Right ventricle myocardium superior (tissue), 1 donor: ENCODE measurements at regions not wholly inside any gene's neighbourhood (a gene's known extent, or its start where the extent isn't known, plus 50 kb on each side); places are given as distances from the start of the nearest gene placed in this dataset.

Experiments
- ATAC-seq: fragments of 200-7000 bp; cut with Tn5 transposase; one replicate; pipeline ENCODE4 v1.9.1; 2020; ENCODE audit warnings: mild to moderate bottlenecking; ENCODE audit not compliant: poor library complexity
- DNase-seq: peaks from one replicate; pipeline ENCODE4 v3.0.0-alpha.2; 2020
- intact Hi-C: fragments of 100-400 bp; cut with DNase I; formaldehyde crosslinking; loops from one replicate; pipeline ENCODE4 v1.11.2; 2022
- donor health status: DM: no; HTN: yes; CAD: no; lungs with severe emphysema.

GRCh38 chr6:148221196-148221979 is 121.2 kb upstream of the SASH1 start:
- intact Hi-C loops = no loop called here
- ATAC-seq (no peak), DNase-seq (no peak)

DNA sequence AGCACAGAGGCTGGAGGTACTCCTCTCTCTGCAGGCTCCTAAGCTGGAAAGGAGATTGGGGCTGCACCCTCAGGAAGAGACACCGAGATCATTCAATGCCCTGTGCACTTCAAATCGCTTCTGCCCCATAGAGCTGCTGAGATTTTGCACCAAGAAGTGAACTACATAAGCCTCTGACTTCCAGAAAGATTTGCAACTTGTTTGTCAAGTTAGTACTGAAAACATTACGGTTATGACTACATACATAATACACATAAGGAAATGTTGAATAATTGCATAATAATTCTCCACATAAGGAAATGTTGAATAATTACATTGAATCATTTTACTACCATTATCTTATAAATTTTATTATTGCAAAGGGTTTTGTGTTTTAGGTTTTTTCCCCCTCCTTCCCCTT is 120.3 kb upstream of the SASH1 start:
- ATAC-seq (no peak), DNase-seq (no peak)
- intact Hi-C loops = no loop called here

DNA sequence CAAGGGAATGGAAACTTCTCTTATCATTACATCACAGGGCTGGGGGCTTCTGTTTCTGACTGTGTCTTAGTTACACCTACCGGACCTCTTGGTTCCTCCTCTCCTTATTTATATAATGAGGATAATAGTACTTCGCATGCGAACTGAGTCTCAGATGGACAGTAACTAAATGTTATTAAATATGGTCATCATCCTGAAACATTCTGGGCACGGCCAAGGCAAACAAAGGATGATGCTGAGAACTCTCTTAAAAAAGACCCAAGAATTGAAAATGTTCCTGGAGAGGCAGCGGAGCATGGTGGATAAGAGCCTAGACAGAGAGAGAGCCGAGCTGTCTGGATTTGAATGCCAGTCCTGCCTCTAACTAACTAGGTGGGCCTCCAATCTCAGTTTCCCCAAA is 119.8 kb upstream of the SASH1 start:
- intact Hi-C loops = no loop called here
- DNase-seq = no peak
- no peak for ATAC-seq

GRCh38 chr6:148223424-148223842 is 119.2 kb upstream of the SASH1 start:
- ATAC-seq = no peak
- intact Hi-C loops = no loop called here
- DNase-seq = no peak

DNA sequence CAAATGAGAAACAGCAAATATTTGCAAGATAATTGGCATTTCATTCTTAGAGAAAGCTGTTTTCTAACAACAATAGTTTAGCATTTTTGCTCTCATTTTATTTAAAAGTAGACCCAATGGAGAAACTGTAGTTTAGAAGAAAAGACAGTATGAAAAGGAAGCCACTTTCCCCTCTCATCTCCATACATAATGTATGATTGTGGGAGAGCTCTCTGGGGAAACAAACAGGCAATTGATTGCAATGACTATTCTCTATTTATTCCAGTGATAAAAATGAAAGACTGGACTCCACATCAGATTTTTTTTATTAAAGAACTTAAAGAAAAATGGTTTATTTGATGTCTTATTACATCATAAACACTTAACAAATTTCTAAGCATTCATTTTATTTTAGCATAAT is 116.8 kb upstream of the SASH1 start:
- DNase-seq (no peak), ATAC-seq (no peak)
- intact Hi-C loops = loop anchor here (2.0 kb wide), 1 partner anchor 37 kb away; no protein-coding TSS in a partner anchor

DNA sequence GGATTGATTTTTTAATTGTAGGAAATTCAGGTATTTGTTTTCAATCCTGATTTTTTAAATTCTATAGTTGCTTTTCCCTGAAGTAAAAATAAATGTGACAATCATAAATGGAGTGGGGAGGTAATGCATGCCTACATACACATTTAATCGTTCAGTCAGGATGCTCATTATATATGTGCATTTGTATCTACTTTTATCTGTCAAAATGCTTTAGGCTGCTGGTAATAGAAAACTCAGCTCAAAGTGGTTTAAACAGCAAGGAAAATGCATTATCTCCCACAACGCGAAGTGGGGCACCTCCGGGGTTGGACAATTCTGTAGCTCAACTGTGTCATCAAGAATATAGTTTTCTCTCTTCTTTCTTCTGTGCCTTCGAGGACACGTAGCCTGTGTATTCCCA is 116.4 kb upstream of the SASH1 start:
- DNase-seq (no peak), ATAC-seq (no peak)
- intact Hi-C loops = loop anchor here (2.0 kb wide), 1 partner anchor 37 kb away; no protein-coding TSS in a partner anchor

DNA sequence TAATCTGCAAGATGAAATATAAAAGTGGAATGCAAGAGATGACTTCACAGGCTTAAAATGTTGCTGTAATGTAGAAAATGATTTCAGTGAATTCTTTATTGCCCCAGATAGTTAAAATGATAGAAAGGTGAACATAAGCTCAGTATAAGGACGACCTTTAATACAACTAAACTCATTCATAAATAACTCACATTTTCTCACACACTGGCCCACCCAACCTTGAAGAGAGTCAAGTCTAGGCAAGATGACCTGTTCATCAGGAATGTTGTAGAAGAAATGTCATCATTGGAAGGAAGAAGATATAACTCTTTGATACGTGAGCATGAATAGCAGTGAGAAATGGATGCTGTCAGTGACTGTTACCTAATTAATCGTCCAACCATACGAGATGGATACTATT is 111.1 kb upstream of the SASH1 start:
- DNase-seq = no peak
- intact Hi-C loops = no loop called here
- ATAC-seq = no peak

- intact Hi-C loops = no loop called here
- DNase-seq = no peak
These were observed 107.2 kb upstream of the SASH1 start for GRCh38 chr6:148235446-148235845.

DNA sequence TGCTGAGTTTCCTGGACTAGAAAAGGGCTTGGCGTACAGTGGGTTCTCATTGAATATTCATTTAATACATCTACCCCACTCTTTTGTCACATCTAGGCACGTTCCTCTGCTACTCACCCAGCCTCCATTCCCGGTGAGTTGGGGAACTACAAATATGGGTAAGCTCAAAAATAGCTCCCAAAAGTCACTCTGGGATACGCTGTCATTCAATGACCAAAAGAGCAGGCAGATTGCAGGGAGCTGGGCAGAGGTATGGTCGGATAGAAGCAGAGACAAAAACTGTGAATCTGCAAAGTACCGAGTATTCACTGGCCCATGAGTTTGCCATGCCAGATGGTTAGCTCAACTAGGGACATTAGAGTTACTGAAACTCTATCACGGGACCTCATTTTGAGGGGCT is 103.9 kb upstream of the SASH1 start:
- DNase-seq = no peak
- no peak for ATAC-seq
- intact Hi-C loops = no loop called here

More at GRCh38 chr6:148235446-148235845, 107.2 kb upstream of the SASH1 start:
- no peak for ATAC-seq

DNA sequence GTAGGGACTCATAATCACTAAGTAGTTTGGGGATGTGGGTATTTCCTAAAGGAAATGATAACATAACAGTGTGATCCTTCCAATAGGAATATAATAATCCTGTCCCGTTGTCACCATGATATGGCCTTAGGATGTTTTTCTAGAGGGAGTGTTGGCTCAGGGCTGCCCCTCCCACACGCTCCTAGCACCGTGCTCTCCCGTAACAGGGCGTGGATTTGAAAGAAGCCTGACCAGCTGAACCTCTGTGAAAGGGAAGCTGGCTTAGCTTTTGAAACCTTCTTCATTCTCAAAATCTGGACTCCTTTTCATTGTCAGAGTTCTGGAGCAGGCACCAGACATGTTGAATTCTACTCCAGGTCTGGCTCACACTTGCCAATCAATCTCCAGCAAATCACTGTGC is 103.4 kb upstream of the SASH1 start:
- no peak for DNase-seq
- intact Hi-C loops = no loop called here
- no peak for ATAC-seq

DNA sequence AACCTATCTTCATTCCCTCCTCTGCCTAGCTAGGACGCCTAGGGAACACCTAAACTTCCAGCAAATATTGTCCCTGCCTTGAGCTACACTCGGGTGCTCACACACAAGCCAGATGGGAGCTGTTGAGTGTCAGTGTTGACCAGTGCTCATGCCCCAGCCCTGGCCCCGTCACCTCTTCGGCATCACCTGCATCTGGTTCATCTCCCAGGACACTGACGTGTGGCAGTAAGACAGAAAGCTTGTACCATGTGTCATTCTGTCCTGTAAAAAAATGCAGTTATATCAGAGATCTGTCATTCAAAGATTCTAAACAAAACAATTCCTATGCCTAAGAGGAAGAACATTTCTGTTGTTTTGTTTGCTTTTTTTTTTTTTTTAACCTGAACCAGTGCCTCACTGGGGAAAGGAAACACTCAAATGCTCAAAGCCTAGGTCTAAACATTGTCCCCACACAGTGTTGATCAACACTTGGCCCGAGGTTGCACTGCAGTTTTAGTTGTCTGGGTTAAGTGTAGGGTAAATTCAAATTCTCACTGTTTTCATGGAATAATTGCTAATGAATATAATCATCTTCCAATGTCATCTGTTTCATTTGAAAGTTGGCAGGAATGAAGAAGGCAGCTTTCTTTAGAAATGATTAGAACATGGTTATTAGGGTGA is 102.7 kb upstream of the SASH1 start:
- ATAC-seq (peak; percentile 30), DNase-seq (no peak)
- intact Hi-C loops = no loop called here

DNA sequence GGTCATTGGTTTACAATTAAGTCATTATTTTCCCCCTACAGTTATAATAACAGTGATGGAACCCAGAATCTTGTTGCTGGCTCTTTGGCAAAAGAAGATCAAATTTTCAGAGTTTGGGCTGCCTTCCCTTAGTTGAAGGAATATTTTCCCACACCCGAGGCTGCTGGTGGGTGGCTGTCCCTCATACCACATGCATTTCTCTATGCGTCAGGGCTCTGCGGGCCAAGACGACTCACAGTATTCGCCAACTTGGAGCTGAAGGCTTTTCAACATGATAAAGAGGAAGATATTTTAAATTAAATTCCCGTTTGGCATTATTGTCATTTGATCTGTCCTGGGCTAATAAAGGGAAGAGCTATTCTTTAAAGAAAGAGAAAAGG is 102.2 kb upstream of the SASH1 start:
- intact Hi-C loops = no loop called here
- DNase-seq (peak; percentile 65), ATAC-seq (peak; percentile 62)

GRCh38 chr6:148240861-148241477 is 101.7 kb upstream of the SASH1 start:
- peak; percentile 16 for ATAC-seq
- intact Hi-C loops = no loop called here

GRCh38 chr6:148242180-148242579 is 100.5 kb upstream of the SASH1 start:
- intact Hi-C loops = no loop called here
- DNase-seq (no peak), ATAC-seq (peak; percentile 62)

More at GRCh38 chr6:148240861-148241477, 101.7 kb upstream of the SASH1 start:
- no peak for DNase-seq

DNA sequence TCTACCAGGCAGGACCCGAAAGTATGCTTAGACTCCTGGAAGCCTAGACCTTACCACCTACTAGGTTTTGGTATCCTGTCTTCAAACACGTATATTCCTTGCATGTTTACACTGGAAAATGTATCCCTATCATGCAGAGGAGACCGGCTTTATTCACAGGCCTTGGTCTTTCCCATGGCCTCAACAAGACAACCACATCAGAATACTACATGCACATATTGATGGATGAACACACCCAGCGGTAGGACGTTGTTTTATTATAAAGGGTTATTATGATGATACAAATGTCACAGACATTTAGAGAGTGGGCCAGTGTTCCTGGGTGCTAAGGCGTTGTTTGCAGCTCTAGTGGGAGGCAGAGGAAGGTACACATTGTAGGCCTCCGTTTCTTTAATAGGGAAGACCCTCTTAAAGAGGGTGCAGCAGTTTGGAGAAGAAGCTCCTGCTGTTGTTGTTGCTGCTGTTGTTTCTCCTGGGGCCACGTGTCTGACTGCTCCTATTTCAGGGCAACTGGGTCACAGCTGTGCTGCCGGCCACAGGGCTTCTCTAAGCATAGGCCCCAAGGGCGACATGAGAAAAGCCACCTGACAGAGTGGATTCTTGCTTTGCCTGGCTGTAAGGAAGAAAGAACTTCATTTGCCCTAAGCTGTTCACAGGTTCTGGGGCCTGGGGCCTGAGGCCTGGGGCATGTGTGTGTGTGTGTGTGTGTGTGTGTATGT is 98.3 kb upstream of the SASH1 start:
- ATAC-seq = peak; percentile 42
- peak; percentile 47 for DNase-seq
- intact Hi-C loops = no loop called here

DNA sequence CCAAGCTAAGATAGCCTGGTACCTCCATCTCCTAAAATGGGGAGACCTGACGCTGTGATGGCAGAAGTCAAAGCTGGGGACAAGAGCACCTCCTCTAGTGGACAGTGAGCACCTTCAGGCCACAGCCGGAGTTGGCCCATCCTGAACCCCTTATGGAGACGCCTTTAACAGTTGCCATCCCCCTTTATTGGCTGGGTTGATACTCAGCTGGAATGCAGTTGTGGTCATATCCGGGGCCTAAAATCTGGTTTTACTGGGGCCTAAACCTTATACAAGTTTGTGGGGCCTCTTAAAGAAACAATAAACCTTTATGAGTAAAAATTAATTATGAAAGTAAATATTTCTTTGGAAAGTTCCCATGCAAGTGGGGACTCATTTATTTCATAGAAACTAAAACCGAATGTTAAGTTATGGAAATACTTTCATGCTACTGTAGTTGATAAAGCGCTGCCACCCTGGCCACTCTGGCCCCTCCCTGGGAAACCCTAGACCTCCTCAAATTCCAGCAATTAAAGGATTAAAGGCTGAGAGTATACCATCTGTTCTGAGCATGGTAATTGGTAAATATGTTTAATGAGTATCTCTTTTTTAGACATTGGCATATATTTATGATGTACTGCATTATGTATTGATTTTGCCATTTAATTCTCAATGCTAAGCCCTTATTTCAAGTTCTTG is 95.1 kb upstream of the SASH1 start:
- intact Hi-C loops = no loop called here
- DNase-seq = no peak
- ATAC-seq = no peak

DNA sequence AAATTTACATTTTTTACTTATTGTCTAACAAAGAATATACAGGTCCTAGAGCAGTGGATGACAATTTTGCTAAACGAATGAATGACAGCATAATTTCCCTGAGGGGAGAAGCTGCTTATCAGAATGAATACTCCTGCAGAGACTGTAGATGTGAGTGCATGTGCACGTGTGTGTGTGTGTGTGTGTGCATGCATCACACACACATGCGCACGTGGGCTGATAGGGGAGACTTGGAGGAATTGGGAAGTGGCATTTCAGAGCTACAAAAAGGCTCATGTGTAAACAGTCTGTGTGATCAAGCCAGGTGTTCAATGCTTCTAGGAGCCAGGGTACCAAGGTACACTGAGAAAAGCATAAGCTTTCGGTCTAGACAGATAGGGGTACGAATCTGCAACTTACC is 93.5 kb upstream of the SASH1 start:
- intact Hi-C loops = no loop called here
- ATAC-seq (no peak), DNase-seq (no peak)

- ATAC-seq (no peak), DNase-seq (no peak)
- intact Hi-C loops = loop anchor here (5.0 to 10.0 kb wide), 2 partner anchors 68 to 215 kb away; no protein-coding TSS in a partner anchor
These were observed 92.8 kb upstream of the SASH1 start for GRCh38 chr6:148249679-148250375.
